Eye (tissue), 1 donor: ENCODE measurements at regions not wholly inside any gene's neighbourhood (a gene's known extent, or its start where the extent isn't known, plus 50 kb on each side); places are given as distances from the start of the nearest gene placed in this dataset.
"Not testable (repeated sequence)": the region's sequence is repeated elsewhere in the genome, so short reads cannot be mapped to it uniquely, and the experiment has no call there.

Experiments used
- DNase-seq: peaks from one replicate; pipeline ENCODE4 v3.0.0-alpha.2; 2015

DNA sequence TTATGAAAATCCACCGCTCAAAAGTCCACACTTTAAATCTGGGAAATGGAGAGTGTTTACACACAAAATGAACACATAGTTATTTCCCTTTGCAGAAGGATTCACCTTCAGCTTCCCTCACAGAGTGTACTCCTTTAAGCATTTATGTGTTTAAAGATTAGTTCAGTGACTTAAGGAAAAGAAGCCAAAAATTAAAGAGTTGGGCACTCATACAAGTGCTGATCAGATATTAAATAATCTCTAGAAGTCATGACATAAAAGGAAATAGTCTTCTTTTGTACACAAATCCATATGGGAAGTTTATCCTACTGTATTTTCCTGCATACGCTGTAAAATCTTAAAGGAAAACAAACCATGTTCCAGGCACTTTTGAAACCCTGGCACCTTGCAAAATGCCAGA lies 174.2 kb downstream of the LNPK start:
- no peak for DNase-seq

DNA sequence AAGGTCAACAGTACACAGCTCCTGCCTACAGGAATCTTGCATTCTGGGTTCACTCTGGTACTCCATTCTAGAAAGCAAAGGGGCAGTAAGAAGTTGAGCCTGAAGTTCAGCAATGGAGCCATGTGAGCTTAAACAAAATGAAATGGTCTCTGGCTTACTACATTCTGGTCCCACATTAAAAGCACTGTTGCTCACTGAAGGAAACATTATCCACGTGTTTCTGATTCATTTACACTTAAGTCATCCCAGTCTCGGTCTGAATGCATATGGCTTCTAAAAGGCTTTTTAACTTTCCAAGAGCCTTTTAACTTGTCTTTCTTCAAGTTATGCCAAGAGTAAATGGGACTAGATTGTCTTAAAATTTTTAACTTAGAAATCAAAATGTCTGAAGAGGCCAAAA lies 177.8 kb downstream of the LNPK start:
- DNase-seq = no peak

GRCh38 chr2:175823707-175824073 lies 178.4 kb downstream of the LNPK start:
- DNase-seq = no peak

DNA sequence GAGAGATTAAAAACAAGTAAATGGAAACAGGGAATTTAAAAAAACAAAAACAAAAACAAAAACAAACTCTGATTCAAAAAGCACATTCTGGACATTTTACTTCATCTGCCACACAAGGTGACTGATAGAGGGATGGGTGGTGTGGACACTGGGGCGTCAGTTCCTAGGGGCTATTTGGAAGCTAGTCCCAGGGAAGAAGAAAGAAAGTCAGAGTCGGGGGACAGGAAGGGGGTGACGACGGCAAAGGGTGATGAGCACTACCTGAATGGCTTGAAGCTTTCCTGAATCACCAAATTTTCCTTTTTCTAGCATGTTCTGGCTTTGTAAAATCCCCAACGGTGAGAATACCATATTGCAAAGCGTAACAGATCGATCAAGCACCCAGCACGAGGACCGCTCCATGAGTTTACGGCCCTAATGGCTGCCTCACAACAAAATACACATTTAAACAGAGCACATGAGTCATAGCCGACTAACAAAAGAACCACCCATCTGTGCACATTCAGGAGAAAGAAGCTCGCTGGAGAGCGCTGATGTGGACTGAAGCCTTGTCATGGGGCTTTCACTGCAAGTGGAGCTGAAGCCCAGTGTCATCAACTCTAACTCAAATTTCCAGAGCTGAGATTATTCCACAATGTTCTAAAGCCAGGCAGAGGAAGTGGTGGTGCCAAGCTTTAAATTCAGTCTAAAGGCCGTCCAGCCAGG lies 178.9 kb downstream of the LNPK start:
- peak; percentile 79 for DNase-seq

- peak; percentile 56 for DNase-seq
Measured at GRCh38 chr2:175817221-175817620, 184.8 kb downstream of the LNPK start.

- DNase-seq = no peak
Measured at GRCh38 chr2:175815537-175815936, 186.5 kb downstream of the LNPK start.

DNA sequence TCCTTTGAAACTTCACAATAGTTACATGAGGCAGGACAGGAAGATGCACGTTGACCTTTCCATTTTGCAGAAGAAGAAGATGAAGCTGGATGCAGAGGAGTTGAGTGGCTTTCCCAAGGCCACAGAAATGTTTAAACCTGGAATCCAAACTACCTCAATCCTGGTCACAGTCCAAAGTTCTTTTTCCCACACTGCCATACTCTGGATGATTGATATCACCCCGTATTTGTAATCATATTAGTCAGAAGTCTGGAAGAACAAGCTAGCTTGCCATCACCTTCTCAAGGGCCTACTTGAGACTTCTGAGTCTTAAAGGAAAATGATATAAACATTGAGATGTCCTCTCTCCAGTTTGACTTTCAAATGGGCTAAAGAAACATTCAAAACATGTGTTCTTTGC lies 190.1 kb downstream of the LNPK start:
- DNase-seq = no peak

DNA sequence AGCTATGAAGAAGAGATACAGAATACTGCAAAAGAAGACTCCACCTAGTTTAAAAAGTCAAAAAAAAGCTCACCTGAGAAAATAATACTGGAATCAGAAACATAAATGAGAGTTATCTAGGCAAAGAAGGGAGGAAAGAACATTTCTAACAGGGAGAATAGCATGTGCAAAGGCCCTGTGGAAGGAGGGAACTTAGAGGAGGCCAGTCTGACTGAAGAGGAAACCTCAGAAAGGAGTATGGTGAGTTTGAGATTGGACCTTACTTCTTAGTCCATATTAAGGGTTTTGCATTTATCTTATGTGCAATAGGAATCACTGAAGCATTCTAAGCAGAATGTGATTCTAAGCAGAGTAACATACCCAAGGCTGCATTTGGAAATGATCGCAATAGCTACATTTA lies 193.2 kb downstream of the LNPK start:
- no peak for DNase-seq

GRCh38 chr2:175808078-175808477 lies 194.0 kb downstream of the LNPK start:
- DNase-seq = no peak

- DNase-seq = peak; percentile 12
Measured at GRCh38 chr2:175807031-175807873, 194.8 kb downstream of the LNPK start.

GRCh38 chr2:175806570-175806969 lies 195.5 kb downstream of the LNPK start:
- DNase-seq = no peak

DNA sequence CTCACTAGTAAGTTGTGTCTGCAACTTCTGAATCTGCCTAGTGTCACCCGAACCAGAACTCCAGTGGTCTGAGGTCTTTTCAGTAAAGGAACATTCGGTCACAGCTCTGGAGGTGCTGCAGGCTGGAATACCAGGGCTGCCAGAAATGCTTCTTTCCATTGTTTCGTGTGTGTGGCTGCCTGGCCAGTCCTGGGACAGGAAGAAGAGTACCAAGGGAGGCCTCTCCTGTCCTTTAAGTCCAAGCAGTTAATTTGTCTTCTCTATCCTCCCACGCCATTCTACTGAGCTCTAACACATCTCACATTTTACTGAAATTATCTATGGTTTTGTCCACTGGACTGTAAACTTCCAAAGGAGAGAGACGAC lies 196.0 kb downstream of the LNPK start:
- no peak for DNase-seq

DNA sequence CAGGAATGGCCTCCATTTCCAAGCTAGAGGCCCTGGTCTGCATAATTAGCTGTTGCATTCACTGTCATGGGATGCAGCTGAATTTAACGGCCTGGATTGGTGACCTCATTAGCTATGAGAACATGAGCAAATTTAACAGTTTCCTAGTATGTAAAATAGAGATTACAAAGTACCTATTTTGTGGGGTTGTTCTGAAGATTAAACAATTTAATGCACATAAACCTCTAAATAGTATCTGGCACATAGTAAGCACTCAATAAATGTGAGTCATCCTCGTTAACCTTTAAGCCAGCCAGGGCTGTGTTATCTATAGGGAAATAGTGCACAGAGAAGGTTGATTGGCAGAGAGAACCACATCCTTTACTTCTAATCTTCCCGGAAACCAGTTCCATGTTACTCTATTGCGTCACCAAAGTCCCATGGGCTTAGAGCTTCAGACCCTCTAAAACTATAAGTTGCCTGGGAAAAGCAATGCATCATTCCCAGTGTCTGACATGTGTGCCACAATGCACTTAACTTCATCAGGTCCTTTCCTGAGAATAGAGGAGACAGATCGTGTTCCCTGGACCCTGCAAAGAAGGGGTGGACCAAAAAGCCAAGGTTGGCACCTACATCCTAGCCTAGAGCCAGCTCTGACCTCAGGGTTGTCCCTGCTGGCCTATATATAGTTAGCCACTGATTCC lies 196.5 kb downstream of the LNPK start:
- no peak for DNase-seq

- DNase-seq = no peak
Measured at GRCh38 chr2:175804122-175804521, 197.9 kb downstream of the LNPK start.

DNA sequence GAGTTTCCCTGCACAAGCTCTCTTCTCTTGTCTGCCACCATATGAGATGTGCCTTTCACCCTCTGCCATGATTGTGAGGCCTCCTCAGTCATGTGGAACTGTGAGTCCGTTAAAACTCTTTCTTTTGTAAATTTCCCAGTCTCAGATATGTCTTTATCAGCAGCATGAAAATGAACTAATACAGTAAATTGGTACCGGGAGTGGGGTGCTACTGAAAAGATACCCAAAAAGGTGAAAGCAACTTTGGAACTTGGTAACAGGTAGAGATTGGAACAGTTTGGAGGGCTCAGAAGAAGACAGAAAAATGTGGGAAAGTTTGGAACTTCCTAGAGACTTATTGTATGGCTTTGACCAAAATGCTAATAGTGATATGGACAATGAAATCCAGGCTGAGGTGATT lies 205.6 kb downstream of the LNPK start:
- DNase-seq = not testable (repeated sequence)

- no peak for DNase-seq
Measured at GRCh38 chr2:175793648-175794047, 208.4 kb downstream of the LNPK start.

DNA sequence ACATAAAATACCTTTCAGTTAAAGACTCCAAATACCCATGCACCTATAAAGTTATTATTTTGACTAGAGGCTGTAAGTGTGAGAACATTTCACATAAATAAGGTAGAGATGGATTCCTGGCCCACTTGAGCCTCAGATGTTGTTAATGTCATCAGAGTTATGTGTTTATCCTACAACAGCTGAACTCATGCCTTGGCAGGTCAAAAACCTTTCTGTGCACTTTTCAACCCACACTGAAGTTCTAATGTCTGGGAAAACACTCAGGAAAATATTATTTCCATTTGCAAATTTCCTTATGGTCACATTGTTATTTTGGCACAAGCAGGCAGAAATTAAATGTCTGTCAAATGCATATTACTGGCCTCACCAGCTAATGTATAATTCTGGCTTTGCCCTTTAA lies 209.2 kb downstream of the LNPK start:
- DNase-seq = no peak

GRCh38 chr2:175792199-175792598 lies 209.9 kb downstream of the LNPK start:
- DNase-seq = no peak

- DNase-seq = no peak
Measured at GRCh38 chr2:175786471-175787124, 215.5 kb downstream of the LNPK start.

- not testable (repeated sequence) for DNase-seq
Measured at GRCh38 chr2:175777337-175777736, 224.7 kb downstream of the LNPK start.

- DNase-seq = no peak
Measured at GRCh38 chr2:175769200-175769599, 232.9 kb downstream of the LNPK start.

DNA sequence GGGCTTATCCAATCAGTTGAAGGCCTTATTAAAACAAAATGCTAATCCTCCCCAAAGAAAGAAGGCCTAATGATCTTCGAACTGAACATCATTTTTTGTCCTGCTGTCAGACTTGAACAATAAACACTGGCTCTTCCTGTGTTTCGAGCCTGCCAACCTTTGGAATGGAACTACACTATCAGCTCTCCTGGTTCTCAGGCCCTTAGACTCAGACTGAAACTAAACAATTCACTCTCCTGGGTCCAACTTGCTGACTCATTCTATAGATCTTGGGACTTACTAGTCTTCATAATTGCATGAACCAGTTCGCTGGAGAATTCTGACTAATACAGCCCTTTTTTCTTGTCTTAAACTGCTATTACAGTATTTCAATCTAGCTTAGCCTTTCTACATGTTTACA lies 235.2 kb downstream of the LNPK start:
- no peak for DNase-seq

DNA sequence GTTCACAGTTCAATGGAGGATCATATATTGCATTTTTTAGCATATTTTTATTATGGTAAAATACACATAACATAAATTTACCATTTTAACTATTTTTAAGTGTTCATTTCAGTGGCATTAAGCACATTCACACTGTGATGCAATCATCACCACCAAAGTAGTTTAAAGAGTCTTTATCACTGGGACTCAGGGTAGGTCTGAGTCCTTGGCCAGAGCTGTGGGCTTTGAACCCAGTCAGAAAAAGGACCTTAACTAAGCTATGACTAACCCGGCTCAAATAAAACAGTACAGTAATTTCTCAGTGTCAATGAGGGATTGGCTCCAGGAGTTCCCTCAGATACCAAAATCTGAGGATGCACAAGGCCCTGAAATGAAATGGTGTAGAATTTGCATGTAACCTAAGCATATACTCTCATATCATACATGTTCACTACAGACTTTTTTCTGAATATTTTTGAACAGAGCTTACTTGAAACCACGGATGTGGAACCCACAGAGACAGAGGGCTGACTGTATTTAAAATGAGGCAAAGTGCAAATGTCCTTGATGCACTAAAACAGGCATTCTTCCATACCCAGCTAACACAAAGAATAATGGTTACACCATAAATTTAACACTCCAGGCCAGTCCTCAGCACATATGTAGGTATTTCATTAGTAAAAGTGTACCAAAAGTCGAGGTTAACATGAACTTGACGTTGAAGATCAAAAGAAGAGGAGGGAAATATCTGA lies 246.2 kb downstream of the LNPK start:
- DNase-seq = no peak
